Activated gamma-delta T cell treated with Interleukin-2 at 50 U/mL for 16 hours (primary cell): ENCODE measurements at regions not wholly inside any gene's neighbourhood (a gene's known extent, or its start where the extent isn't known, plus 50 kb on each side); places are given as distances from the start of the nearest gene placed in this dataset.
"Not testable (repeated sequence)": the region's sequence is repeated elsewhere in the genome, so short reads cannot be mapped to it uniquely, and the experiment has no call there.

Experiments
- DNase-seq: peaks from one replicate; pipeline ENCODE4 v3.0.0-alpha.2; 2020

DNA sequence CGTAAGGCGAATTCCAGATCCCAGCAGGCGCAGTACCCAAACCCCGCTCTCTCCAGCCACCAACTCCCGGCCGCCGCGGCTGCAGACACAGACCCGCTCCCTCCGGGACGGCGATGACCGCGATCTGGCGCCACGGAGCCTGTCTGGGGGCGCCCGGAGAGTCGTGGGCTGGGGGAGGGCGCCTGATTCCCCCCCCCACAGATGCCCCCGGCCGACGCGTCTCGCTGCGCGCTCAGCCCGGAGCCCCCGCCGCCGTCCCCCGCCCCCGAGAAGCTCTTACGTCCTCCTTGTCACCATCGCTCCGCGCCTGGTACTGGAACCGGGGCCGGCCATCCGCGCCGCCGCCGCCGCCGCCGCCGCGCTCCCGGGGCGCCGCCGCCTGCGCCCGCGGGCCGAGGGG lies 173.6 kb downstream of the ATP6V0E2 start:
- DNase-seq = not testable (repeated sequence)

GRCh38 chr7:150047772-150048171 lies 174.0 kb downstream of the ATP6V0E2 start:
- DNase-seq = not testable (repeated sequence)

DNA sequence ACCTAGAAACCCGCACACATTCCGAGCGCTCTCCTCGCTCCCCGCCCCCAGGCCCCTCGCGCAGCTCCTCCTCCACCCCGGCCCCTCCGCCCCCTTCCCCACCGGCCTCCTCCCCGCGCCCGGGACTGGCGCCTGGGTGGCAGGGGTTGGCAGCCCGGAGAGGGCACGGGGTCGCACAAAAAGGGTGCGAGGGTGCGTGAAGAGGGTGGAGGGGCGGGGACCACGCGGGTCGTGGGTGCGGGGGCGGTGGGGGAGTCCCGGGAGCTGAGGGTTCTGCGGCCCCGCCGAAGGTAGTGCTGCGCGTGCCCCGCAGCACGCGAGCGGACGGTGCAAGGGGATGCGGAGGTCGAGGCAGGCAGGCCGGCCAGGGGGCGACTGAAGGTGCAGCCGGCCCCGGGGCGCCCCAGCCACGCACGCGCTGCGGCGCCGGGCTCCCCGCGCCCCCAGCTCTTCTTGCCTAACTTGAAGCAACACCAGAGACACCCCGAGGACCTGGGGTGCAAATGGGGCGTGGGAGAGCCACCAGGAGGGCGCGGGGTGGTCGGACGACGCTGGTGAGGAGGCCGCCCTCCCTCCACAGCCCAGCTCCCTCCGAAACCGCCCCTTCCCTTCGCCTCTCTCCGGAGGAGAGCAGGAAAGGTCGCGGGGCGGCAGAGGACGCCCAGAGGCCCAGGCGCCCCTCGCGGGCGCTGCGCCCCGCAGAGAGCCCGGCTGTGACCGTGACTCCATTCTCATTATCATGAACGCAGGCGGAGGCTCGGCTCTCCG lies 174.7 kb downstream of the ATP6V0E2 start:
- not testable (repeated sequence) for DNase-seq

GRCh38 chr7:150049012-150049655 lies 175.4 kb downstream of the ATP6V0E2 start:
- DNase-seq = not testable (repeated sequence)

DNA sequence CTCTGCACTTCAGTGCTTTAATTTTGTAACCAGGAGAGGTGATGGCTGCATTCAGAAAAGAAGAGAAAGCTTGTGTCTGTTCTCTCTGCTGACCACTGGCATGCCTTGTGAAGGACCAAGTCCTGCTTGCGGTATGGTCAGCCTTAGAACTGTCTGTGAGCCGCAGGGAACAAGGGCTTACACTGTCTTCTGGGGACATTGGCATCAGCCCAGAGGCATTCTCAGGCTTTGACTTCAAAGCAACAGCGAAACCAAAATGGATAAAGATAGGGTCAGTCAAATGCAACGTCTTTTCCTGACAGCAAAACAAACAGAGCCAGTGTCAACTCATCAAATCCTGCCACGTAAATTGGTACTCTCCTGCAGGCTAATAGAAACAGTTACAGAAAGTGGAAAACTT lies 179.6 kb downstream of the ATP6V0E2 start:
- not testable (repeated sequence) for DNase-seq

DNA sequence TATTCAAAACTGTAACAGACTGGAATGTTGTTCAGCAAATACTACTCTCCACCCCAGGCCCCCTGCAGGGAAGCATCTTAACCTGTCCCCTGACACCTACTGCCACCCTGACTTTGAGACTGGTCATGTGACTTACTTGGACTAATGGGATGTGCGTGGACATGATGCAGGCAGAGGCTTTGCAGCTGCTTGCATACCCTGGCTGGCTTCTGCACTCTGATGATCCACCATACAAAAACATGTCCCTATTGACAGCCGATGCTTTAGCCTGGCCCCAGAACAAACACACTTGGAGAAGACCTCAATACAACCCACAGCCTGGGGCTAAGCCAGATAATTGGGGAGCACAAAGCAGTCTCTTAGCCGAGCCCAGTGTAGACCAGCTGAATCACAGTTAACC lies 180.5 kb downstream of the ATP6V0E2 start:
- not testable (repeated sequence) for DNase-seq

DNA sequence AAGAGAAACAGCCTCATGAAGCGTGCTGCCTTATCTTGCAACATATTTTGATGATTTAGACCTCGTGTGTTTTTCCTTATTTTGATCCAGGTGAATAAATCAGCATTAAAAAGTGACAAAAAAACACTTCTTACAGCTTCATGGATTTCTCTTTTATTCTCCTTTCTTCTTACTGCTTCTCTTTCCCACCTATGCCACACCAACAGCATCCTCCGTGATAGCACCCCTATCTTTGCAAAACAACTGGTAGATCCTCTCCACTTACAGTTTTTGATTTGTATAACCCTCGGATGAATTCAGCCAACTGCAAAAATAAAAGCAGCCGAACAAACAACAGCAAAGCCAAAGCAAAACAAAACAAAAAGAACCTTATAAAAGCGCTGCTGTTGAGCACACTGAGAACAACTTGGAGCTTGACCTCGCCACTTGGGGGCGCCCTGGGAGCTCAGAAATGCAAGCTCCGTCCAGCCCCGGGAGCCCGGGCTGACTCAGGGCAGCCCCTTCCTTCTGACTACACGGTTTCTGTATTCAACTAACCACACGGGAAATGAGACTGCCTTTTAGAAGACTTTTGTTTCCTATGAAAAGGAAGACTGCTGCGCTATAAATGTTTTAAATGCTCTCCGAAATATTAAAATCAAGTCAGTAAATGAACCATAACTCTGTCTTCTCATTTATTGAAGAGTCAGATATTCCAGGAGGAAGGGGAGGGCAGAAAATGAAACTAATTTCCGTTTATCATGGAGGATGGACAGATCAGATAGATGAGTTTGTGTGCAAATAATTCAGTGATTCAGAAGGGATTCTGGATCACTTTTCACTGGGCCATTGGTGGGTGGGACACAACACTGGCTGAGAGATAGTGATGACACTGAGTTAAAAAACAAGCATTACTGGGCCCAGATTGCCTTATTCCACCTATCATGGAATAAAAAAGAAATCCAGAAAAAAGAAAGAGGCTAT lies 186.8 kb downstream of the ATP6V0E2 start:
- DNase-seq = peak; percentile 89

- DNase-seq = not testable (repeated sequence)
These were observed 189.4 kb downstream of the ATP6V0E2 start for GRCh38 chr7:150063195-150063594.

DNA sequence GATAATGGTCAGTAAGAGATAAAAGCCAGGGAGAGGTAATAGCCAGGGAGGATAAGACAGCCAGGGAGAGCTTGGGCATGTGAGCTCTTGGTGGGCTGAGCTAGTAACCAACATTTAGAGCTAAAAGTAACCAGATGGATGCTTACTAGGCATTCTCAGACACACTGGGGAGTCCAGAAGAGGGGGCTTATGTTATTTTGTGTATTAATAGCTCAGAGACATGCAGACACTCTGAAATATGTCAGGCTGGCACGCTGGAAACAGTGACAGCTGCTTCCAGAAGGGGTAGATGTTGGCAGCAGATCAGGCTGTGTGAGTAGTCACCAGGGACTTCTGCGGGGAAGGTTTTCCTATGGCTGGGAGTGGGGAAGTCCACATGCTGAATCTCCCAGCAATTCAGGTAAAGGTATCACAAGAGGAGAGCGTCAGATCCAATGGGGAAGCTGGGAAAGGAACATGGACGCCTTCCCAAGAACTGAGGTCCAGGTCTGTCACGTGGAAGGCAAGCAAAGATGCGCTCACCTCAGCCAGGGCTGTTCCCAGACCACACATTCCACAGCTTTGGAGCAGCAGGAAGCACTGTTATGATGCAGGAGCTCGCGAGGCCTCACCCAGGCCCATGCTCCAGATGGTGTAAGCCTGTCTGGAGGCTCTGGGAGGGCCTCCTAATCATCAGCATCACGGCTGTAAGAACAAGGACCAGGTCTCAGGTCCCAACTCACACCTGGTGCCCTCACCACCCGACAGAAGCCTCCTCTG lies 196.0 kb downstream of the ATP6V0E2 start:
- not testable (repeated sequence) for DNase-seq

GRCh38 chr7:150077543-150077942 lies 203.8 kb downstream of the ATP6V0E2 start:
- DNase-seq = not testable (repeated sequence)

DNA sequence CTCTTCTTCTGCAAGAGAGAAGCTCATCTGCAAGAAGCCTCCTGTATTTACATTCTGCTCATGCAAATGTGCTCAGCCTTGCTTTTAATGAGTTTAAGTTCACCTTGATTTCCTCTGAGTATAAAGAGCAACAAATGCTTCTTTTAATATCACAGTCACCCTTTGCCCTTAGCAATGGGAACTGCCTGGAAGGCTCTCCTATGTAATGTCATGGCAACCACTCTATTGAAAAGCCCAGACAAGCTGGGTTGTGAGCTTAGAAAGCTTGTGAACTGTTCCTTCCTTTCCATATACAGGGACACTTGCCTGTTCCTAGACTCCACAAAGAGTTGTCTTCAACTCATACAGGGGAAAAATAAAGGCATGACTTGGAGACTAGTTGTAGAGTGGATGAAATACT lies 208.1 kb downstream of the ATP6V0E2 start:
- DNase-seq = not testable (repeated sequence)

DNA sequence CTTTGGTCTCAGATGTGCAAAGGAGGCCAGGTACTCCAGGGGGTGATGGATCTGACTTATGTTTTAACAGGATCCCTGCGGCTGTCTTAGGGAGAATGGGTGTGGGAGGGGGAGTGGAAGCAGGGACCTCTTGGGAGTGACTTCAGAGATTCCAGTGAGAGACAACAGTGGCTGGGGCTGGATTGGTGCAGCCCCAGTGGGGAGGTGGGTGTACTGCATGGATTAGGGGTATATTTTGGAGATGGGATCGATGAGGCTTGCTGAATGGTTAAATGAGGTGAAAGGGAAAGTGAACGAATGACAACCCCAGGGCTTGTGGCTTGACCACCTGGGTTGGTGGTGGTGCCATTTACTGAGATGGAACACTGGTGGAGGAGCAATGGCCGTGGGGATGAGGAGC lies 211.0 kb downstream of the ATP6V0E2 start:
- not testable (repeated sequence) for DNase-seq

DNA sequence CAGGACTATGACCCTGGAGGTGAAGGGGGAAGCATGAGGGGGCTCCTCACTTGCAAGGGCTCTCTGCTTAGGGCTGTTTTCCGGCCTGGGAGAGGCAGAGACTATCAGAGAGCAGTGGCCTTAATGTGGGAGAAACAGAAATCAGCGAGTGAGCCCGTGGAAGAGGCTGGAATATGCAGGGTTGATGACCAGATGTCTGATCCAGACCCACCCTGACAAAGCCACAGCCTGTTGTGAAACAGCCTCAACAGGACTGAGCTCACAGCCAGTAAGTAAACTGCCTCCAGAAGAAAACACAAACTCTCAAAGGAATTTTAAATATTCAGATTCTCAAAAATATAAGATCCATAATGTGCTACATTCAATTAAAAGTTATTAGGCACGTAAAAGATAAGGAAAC lies 213.7 kb downstream of the ATP6V0E2 start:
- DNase-seq = not testable (repeated sequence)

- not testable (repeated sequence) for DNase-seq
These were observed 215.4 kb downstream of the ATP6V0E2 start for GRCh38 chr7:150089139-150089538.

- DNase-seq = not testable (repeated sequence)
These were observed 217.0 kb downstream of the ATP6V0E2 start for GRCh38 chr7:150090776-150091175.

DNA sequence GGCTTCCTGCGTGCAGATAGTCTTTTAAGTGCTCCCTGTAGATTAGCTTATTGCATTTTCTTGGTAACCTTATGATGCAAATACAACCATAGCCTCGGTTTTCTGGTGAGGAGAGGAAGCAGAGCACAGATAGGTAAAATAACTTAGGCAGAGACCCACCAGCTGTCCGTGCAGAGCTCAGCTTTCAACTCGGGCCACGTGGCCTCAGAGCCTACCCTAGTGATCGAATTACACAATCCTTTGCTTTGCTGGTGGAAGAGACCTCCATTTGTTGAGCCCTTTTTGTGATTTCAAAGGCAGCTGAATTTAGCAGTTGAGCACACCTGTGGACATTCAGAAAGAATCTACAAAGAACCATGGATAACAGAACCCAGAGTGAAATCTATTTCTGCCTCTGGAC lies 220.1 kb downstream of the ATP6V0E2 start:
- not testable (repeated sequence) for DNase-seq

GRCh38 chr7:150096213-150096994 lies 222.6 kb downstream of the ATP6V0E2 start:
- not testable (repeated sequence) for DNase-seq

DNA sequence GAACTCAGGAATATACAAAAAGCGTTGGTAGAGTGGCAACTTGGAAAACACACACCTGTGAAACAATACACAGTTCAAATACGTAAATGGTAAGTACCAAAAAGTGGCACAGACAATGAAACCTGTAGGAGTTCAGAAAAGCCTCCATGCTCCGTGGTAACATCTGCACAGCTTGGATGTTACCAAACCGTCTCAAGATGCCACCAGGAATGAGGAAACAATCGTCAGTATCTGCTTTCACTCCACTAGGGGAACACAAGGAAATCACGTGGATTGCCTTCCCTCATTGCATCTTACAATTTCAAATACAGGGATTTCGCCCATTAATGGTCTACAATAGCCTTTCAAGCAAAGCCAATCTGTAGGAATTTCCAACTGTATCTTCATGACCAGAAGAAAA lies 224.6 kb upstream of the LRRC61 start:
- DNase-seq = not testable (repeated sequence)

DNA sequence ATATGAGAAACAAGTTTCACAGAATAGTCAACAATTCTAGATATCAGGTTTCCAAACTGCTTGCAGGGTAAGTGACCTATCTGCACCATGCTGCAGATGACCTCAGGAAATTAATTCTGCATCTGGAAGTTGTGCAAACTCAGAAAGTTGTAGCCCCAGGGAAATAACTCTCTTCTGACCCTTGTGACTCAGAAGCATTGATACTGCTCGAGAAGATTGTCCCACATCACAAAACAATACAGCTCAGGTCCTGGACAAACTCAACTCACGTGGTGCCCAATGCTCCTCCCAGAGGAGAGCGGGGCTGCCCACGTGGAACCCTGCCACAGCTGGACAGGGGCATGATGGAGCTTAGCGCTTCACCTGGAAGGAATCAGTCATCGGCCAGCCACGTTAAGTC lies 221.9 kb upstream of the LRRC61 start:
- not testable (repeated sequence) for DNase-seq

GRCh38 chr7:150107283-150107682 lies 215.9 kb upstream of the LRRC61 start:
- not testable (repeated sequence) for DNase-seq

GRCh38 chr7:150110375-150110820 lies 212.8 kb upstream of the LRRC61 start:
- not testable (repeated sequence) for DNase-seq
